ENCODE measurements at regions not wholly inside any gene's neighbourhood (a gene's known extent, or its start where the extent isn't known, plus 50 kb on each side); places are given as distances from the start of the nearest gene placed in this dataset.

DNA sequence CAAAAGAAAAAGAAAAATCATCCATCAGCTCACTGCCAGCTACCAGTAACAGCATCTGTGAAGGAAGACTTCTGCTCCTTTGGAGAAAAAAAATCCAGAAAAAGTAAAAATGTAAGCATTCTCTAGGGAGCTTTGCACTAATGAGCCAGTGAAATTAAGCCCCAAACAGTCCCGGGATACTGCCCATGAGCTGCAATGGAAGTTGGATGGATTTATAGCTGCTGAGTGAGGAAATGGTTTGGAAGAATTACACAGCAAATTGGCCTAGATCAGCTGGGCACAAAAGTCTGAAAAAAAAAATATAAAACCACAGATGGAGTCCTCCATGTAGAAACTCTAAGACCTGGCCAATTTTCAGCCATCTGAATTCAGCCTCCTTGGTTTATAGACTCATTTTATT is 462.9 kb upstream of the USP15 start:
- DNase-seq, result no peak
- no peak for ATAC-seq
- H3K4me3 Mint-ChIP-seq, result no peak overlapping the region
- Histone ChIP-seq H3K4me1 (ENCODE audit: control insufficient read depth in 2 of 2, insufficient read depth in 2 of 2, low read length in 2 of 2) (no peaks in the 10 kb centered on the region), H3K9me3 (ENCODE audit: control insufficient read depth in 2 of 3, low read length in 3 of 3) (no peaks in the 10 kb centered on the region), H3K4me3 (ENCODE audit: low read length) (no peak overlapping the region), H3K36me3 (ENCODE audit: control insufficient read depth in 2 of 3, insufficient read depth in 3 of 3, low read length in 3 of 3) (no peaks in the 10 kb centered on the region), H3K27me3 (ENCODE audit: control insufficient read depth in 2 of 2, insufficient read depth in 2 of 2, low read length in 2 of 2) (no peaks in the 10 kb centered on the region), H3K27ac (ENCODE audit: low read depth, low read length) (no peak overlapping the region)
- intact Hi-C loops (cut with micrococcal nuclease), result no loop called here
- H3K27ac Mint-ChIP-seq, result no peak overlapping the region
- H3K27me3 Mint-ChIP-seq, result no peaks in the 10 kb centered on the region
- peaks cover 0 to 6% (median 0%) of the 10 kb centered on the region in 11 donors for H3K9me3 Mint-ChIP-seq
- POLR2A ChIA-PET, result no interaction called here
- H3K36me3 Mint-ChIP-seq, result no peaks in the 10 kb centered on the region
- CTCF ChIA-PET, result no interaction called here
- no peaks in the 10 kb centered on the region for H3K4me1 Mint-ChIP-seq

DNA sequence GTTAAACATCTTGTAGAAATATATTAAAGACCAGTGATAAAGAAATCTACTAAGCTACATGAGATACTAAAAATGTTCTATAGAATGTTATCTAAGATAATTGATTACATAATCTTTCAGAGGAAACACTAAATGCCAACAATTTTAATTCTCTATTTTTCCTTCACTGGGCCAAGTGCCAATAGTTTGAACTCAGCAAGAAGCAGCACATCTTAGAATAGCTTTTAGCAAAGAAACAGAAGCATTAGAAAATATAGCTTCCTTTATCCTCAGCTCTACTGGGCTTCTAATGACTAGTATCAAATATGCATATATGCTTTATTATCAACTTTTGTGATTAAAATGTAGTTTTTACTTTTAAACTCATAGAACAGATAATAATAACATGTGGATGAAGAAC is 461.4 kb upstream of the USP15 start:
- no peaks in the 10 kb centered on the region for H3K9me3 ChIP-seq (ENCODE audit: control insufficient read depth in 2 of 3, low read length in 3 of 3)
- H3K36me3 Mint-ChIP-seq, result no peaks in the 10 kb centered on the region
- H3K4me1 ChIP-seq (ENCODE audit: control insufficient read depth in 2 of 2, insufficient read depth in 2 of 2, low read length in 2 of 2), result no peaks in the 10 kb centered on the region
- intact Hi-C loops (cut with micrococcal nuclease), result no loop called here
- no peaks in the 10 kb centered on the region for H3K36me3 ChIP-seq (ENCODE audit: control insufficient read depth in 2 of 3, insufficient read depth in 3 of 3, low read length in 3 of 3)
- no peaks in the 10 kb centered on the region for H3K27me3 Mint-ChIP-seq
- ChIA-PET CTCF (no interaction called here), POLR2A (no interaction called here)
- no peak overlapping the region for H3K4me3 Mint-ChIP-seq
- H3K4me1 Mint-ChIP-seq, result no peaks in the 10 kb centered on the region
- H3K9me3 Mint-ChIP-seq, result peaks cover 0 to 6% (median 0%) of the 10 kb centered on the region in 11 donors
- H3K27ac Mint-ChIP-seq, result no peak overlapping the region
- ATAC-seq (no peak), DNase-seq (no peak)
- H3K4me3 ChIP-seq (ENCODE audit: low read length), result no peak overlapping the region
- no peak overlapping the region for H3K27ac ChIP-seq (ENCODE audit: low read depth, low read length)
- no peaks in the 10 kb centered on the region for H3K27me3 ChIP-seq (ENCODE audit: control insufficient read depth in 2 of 2, insufficient read depth in 2 of 2, low read length in 2 of 2)

GRCh38 chr12:61804301-61804700 is 455.9 kb upstream of the USP15 start:
- H3K27me3 Mint-ChIP-seq, result no peaks in the 10 kb centered on the region
- ATAC-seq, result no peak
- ChIA-PET CTCF (no interaction called here), POLR2A (no interaction called here)
- no peak for DNase-seq
- no peaks in the 10 kb centered on the region for H3K36me3 ChIP-seq (ENCODE audit: control insufficient read depth in 2 of 3, insufficient read depth in 3 of 3, low read length in 3 of 3)
- H3K9me3 Mint-ChIP-seq, result peaks cover 0 to 27% (median 15%) of the 10 kb centered on the region in 11 donors
- no peaks in the 10 kb centered on the region for H3K4me1 Mint-ChIP-seq
- H3K27ac Mint-ChIP-seq, result no peak overlapping the region
- no peaks in the 10 kb centered on the region for H3K27me3 ChIP-seq (ENCODE audit: control insufficient read depth in 2 of 2, insufficient read depth in 2 of 2, low read length in 2 of 2)
- H3K36me3 Mint-ChIP-seq, result peaks cover 0 to 13% (median 0%) of the 10 kb centered on the region in 5 donors
- H3K27ac ChIP-seq (ENCODE audit: low read depth, low read length), result no peak overlapping the region
- no peak overlapping the region for H3K4me3 Mint-ChIP-seq
- intact Hi-C loops (cut with micrococcal nuclease), result no loop called here
- no peak overlapping the region for H3K4me3 ChIP-seq (ENCODE audit: low read length)
- H3K9me3 ChIP-seq (ENCODE audit: control insufficient read depth in 2 of 3, low read length in 3 of 3), result peaks cover 0 to 7% (median 0%) of the 10 kb centered on the region in 3 experiments
- H3K4me1 ChIP-seq (ENCODE audit: control insufficient read depth in 2 of 2, insufficient read depth in 2 of 2, low read length in 2 of 2), result no peaks in the 10 kb centered on the region

DNA sequence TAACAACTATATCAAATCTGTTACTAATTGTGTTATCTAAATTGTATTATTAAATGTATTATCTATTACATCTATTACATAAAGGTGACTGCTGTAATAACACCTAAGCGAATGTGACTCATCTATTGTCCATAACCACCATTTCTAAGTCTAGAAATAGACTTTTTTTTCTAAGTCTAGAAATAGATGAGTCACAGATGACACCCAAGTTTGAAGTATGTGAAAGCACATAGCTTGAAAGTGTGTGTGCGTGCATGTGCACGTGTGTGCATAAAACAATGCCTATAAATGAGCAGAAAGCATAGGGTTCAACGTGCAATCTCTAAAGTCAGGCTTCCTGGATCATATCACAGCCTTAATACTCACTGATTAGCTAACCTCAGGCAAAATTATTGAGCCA is 451.3 kb upstream of the USP15 start:
- H3K36me3 ChIP-seq (ENCODE audit: control insufficient read depth in 2 of 3, insufficient read depth in 3 of 3, low read length in 3 of 3), result no peaks in the 10 kb centered on the region
- H3K4me1 ChIP-seq (ENCODE audit: control insufficient read depth in 2 of 2, insufficient read depth in 2 of 2, low read length in 2 of 2), result no peaks in the 10 kb centered on the region
- DNase-seq (no peak), ATAC-seq (no peak)
- peaks cover 0 to 31% (median 13%) of the 10 kb centered on the region in 11 donors for H3K9me3 Mint-ChIP-seq
- no peak overlapping the region for H3K4me3 Mint-ChIP-seq
- no peak overlapping the region for H3K4me3 ChIP-seq (ENCODE audit: low read length)
- H3K27ac ChIP-seq (ENCODE audit: low read depth, low read length), result no peak overlapping the region
- ChIA-PET CTCF (no interaction called here), POLR2A (no interaction called here)
- peaks cover 0 to 7% (median 0%) of the 10 kb centered on the region in 3 experiments for H3K9me3 ChIP-seq (ENCODE audit: control insufficient read depth in 2 of 3, low read length in 3 of 3)
- no peaks in the 10 kb centered on the region for H3K27me3 ChIP-seq (ENCODE audit: control insufficient read depth in 2 of 2, insufficient read depth in 2 of 2, low read length in 2 of 2)
- no peaks in the 10 kb centered on the region for H3K27me3 Mint-ChIP-seq
- H3K27ac Mint-ChIP-seq, result no peak overlapping the region
- H3K4me1 Mint-ChIP-seq, result no peaks in the 10 kb centered on the region
- intact Hi-C loops (cut with micrococcal nuclease), result no loop called here
- peaks cover 0 to 13% (median 0%) of the 10 kb centered on the region in 5 donors for H3K36me3 Mint-ChIP-seq

- Mint-ChIP-seq H3K9me3 (peaks cover 0 to 36% (median 16%) of the 10 kb centered on the region in 11 donors), H3K27me3 (no peaks in the 10 kb centered on the region), H3K27ac (no peak overlapping the region), H3K36me3 (peaks cover 0 to 13% (median 0%) of the 10 kb centered on the region in 5 donors), H3K4me3 (no peak overlapping the region), H3K4me1 (peaks cover 0 to 2% (median 0%) of the 10 kb centered on the region in 7 donors)
- H3K27ac ChIP-seq (ENCODE audit: low read depth, low read length), result no peak overlapping the region
- H3K4me3 ChIP-seq (ENCODE audit: low read length), result no peak overlapping the region
- CTCF ChIA-PET, result no interaction called here
- intact Hi-C loops (cut with micrococcal nuclease), result no loop called here
- H3K36me3 ChIP-seq (ENCODE audit: control insufficient read depth in 2 of 3, insufficient read depth in 3 of 3, low read length in 3 of 3), result no peaks in the 10 kb centered on the region
- no peak for DNase-seq
- no peaks in the 10 kb centered on the region for H3K4me1 ChIP-seq (ENCODE audit: control insufficient read depth in 2 of 2, insufficient read depth in 2 of 2, low read length in 2 of 2)
- ATAC-seq, result no peak
- POLR2A ChIA-PET, result no interaction called here
- no peaks in the 10 kb centered on the region for H3K27me3 ChIP-seq (ENCODE audit: control insufficient read depth in 2 of 2, insufficient read depth in 2 of 2, low read length in 2 of 2)
- H3K9me3 ChIP-seq (ENCODE audit: control insufficient read depth in 2 of 3, low read length in 3 of 3), result peaks cover 0 to 7% (median 0%) of the 10 kb centered on the region in 3 experiments
Measured at GRCh38 chr12:61810486-61810885, 449.7 kb upstream of the USP15 start.

DNA sequence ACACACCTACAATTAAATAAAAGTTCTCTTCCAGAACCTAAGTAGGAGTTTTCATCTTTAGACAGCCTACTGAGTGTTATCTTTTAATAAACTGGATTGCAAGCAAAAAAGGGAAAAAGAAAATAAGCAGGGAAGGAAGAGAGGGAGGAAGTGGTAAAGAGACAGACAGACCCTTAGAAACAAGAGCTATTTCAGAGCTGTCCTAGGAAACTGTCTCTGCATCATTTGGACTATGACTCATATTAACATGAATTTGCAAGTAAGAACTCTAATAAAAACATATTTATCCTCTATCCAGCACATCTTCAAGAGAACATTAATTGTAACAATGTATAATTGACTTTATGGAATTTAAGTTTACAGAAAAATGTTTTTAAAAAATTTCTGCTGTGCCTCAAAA is 438.8 kb upstream of the USP15 start:
- Histone ChIP-seq H3K4me1 (ENCODE audit: control insufficient read depth in 2 of 2, insufficient read depth in 2 of 2, low read length in 2 of 2) (no peaks in the 10 kb centered on the region), H3K27ac (ENCODE audit: low read depth, low read length) (no peak overlapping the region), H3K36me3 (ENCODE audit: control insufficient read depth in 2 of 3, insufficient read depth in 3 of 3, low read length in 3 of 3) (no peaks in the 10 kb centered on the region), H3K9me3 (ENCODE audit: control insufficient read depth in 2 of 3, low read length in 3 of 3) (no peaks in the 10 kb centered on the region), H3K4me3 (ENCODE audit: low read length) (no peak overlapping the region), H3K27me3 (ENCODE audit: control insufficient read depth in 2 of 2, insufficient read depth in 2 of 2, low read length in 2 of 2) (no peaks in the 10 kb centered on the region)
- no peak overlapping the region for H3K4me3 Mint-ChIP-seq
- no peak overlapping the region for H3K27ac Mint-ChIP-seq
- CTCF ChIA-PET, result no interaction called here
- H3K4me1 Mint-ChIP-seq, result no peaks in the 10 kb centered on the region
- peaks cover 0 to 12% (median 5%) of the 10 kb centered on the region in 5 donors for H3K27me3 Mint-ChIP-seq
- POLR2A ChIA-PET, result no interaction called here
- H3K9me3 Mint-ChIP-seq, result peaks cover 0 to 5% (median 0%) of the 10 kb centered on the region in 11 donors
- intact Hi-C loops (cut with micrococcal nuclease), result no loop called here
- ATAC-seq (no peak), DNase-seq (no peak)
- H3K36me3 Mint-ChIP-seq, result no peaks in the 10 kb centered on the region

GRCh38 chr12:61823102-61823501 is 437.1 kb upstream of the USP15 start:
- no peak overlapping the region for H3K4me3 ChIP-seq (ENCODE audit: low read length)
- ATAC-seq (no peak), DNase-seq (no peak)
- Mint-ChIP-seq H3K36me3 (no peaks in the 10 kb centered on the region), H3K27me3 (peaks cover 0 to 12% (median 5%) of the 10 kb centered on the region in 5 donors), H3K27ac (no peak overlapping the region), H3K4me1 (no peaks in the 10 kb centered on the region), H3K9me3 (peaks cover 0 to 5% (median 0%) of the 10 kb centered on the region in 11 donors), H3K4me3 (no peak overlapping the region)
- intact Hi-C loops (cut with micrococcal nuclease), result no loop called here
- no peaks in the 10 kb centered on the region for H3K9me3 ChIP-seq (ENCODE audit: control insufficient read depth in 2 of 3, low read length in 3 of 3)
- H3K36me3 ChIP-seq (ENCODE audit: control insufficient read depth in 2 of 3, insufficient read depth in 3 of 3, low read length in 3 of 3), result no peaks in the 10 kb centered on the region
- ChIA-PET POLR2A (no interaction called here), CTCF (no interaction called here)
- no peaks in the 10 kb centered on the region for H3K4me1 ChIP-seq (ENCODE audit: control insufficient read depth in 2 of 2, insufficient read depth in 2 of 2, low read length in 2 of 2)
- no peak overlapping the region for H3K27ac ChIP-seq (ENCODE audit: low read depth, low read length)
- no peaks in the 10 kb centered on the region for H3K27me3 ChIP-seq (ENCODE audit: control insufficient read depth in 2 of 2, insufficient read depth in 2 of 2, low read length in 2 of 2)

Data from naive thymus-derived CD4-positive, alpha-beta T cell (primary cell).